SH-SY5Y (cell line): ENCODE measurements at regions not wholly inside any gene's neighbourhood (a gene's known extent, or its start where the extent isn't known, plus 50 kb on each side); places are given as distances from the start of the nearest gene placed in this dataset.

Experiments
- GATA2 ChIP-seq: IDR thresholded peaks from 2 replicates; pipeline ENCODE4 v1.6.1; 2011; ENCODE audit warnings: mild to moderate bottlenecking, low read depth, low read length
- GATA3 ChIP-seq: IDR thresholded peaks from 2 replicates; pipeline ENCODE4 v1.6.1; 2011; ENCODE audit warnings: low read depth, mild to moderate bottlenecking, low read length, moderate library complexity

- TF ChIP-seq GATA2 (no peak), GATA3 (no peak)
Measured at GRCh38 chr12:46480724-46481123, 108.2 kb upstream of the SLC38A2 start.
